ENCODE measurements at regions not wholly inside any gene's neighbourhood (a gene's known extent, or its start where the extent isn't known, plus 50 kb on each side); places are given as distances from the start of the nearest gene placed in this dataset.

GRCh38 chr7:21251151-21251800, 176.6 kb upstream of the SP4 start:
- DNase-seq: no peak

GRCh38 chr7:21253740-21254687, 173.9 kb upstream of the SP4 start:
- DNase-seq: peak; percentile 37

- peak; percentile 57 for DNase-seq
These were observed 171.5 kb upstream of the SP4 start for GRCh38 chr7:21256310-21256877.

GRCh38 chr7:21260939-21261338, 166.9 kb upstream of the SP4 start:
- no peak for DNase-seq

- peak; percentile 62 for DNase-seq
These were observed 166.0 kb upstream of the SP4 start for GRCh38 chr7:21261627-21262594.

GRCh38 chr7:21269021-21269420, 158.9 kb upstream of the SP4 start:
- no peak for DNase-seq

GRCh38 chr7:21276471-21277035, 151.3 kb upstream of the SP4 start:
- DNase-seq: no peak

GRCh38 chr7:21278944-21279343, 148.9 kb upstream of the SP4 start:
- DNase-seq: no peak

- no peak for DNase-seq
These were observed 146.7 kb upstream of the SP4 start for GRCh38 chr7:21281193-21281592.

GRCh38 chr7:21293771-21294170, 134.1 kb upstream of the SP4 start:
- DNase-seq: no peak

GRCh38 chr7:21299766-21300165, 128.1 kb upstream of the SP4 start:
- DNase-seq: no peak

GRCh38 chr7:21300692-21301091, 127.2 kb upstream of the SP4 start:
- peak; percentile 12 for DNase-seq

GRCh38 chr7:21304808-21305375, 123.0 kb upstream of the SP4 start:
- no peak for DNase-seq

GRCh38 chr7:21305455-21306235, 122.2 kb upstream of the SP4 start:
- DNase-seq: no peak

- no peak for DNase-seq
These were observed 112.9 kb upstream of the SP4 start for GRCh38 chr7:21314954-21315353.

GRCh38 chr7:21317966-21318915, 109.6 kb upstream of the SP4 start:
- DNase-seq: no peak

GRCh38 chr7:21318916-21319270, 109.0 kb upstream of the SP4 start:
- DNase-seq: no peak

- no peak for DNase-seq
These were observed 101.6 kb upstream of the SP4 start for GRCh38 chr7:21326241-21326640.

- DNase-seq: no peak
These were observed 101.0 kb upstream of the SP4 start for GRCh38 chr7:21326921-21327320.

All from CD4-positive, alpha-beta T cell treated with Interleukin-21 for 1 hour (primary cell).